Posterior vena cava (tissue), 2 donors: ENCODE measurements at regions not wholly inside any gene's neighbourhood (a gene's known extent, or its start where the extent isn't known, plus 50 kb on each side); places are given as distances from the start of the nearest gene placed in this dataset.

Experiments used
- DNase-seq: peaks from one replicate; pipeline ENCODE4 v3.0.0-alpha.2; 2020; ENCODE audit warnings: low spot score
- intact Hi-C, 2 donors: fragments of 100-400 bp; cut with DNase I; formaldehyde crosslinking; loops; one replicate each; pipeline versions ENCODE4 v1.14.1 to v1.14.2; 2022 to 2023
- donor health status: DM: yes; HTN: yes; CAD: no.
- donor health status: DM: yes; HTN: yes; CAD: no.

- DNase-seq = peak; percentile 40
- intact Hi-C loops = no loop called here
These were observed 101.8 kb upstream of the MYCN start for GRCh38 chr2:15838481-15839090.

- DNase-seq = peak; percentile 12
- intact Hi-C loops = no loop called here
These were observed 100.8 kb upstream of the MYCN start for GRCh38 chr2:15839426-15840124.

- intact Hi-C loops = no loop called here
- peak; percentile 10 for DNase-seq
These were observed 100.2 kb upstream of the MYCN start for GRCh38 chr2:15840148-15840547.

GRCh38 chr2:15840969-15841368 lies 99.4 kb upstream of the MYCN start:
- DNase-seq = peak; percentile 51
- intact Hi-C loops = no loop called here

GRCh38 chr2:15841776-15842560 lies 98.4 kb upstream of the MYCN start:
- intact Hi-C loops = no loop called here
- peak; percentile 72 for DNase-seq

GRCh38 chr2:15842758-15843666 lies 97.3 kb upstream of the MYCN start:
- intact Hi-C loops = no loop called here
- DNase-seq = peak; percentile 65

- DNase-seq = peak; percentile 40
- intact Hi-C loops = no loop called here
These were observed 96.0 kb upstream of the MYCN start for GRCh38 chr2:15844211-15844801.

- intact Hi-C loops = no loop called here
- DNase-seq = no peak
These were observed 95.1 kb upstream of the MYCN start for GRCh38 chr2:15845294-15845693.

GRCh38 chr2:15845737-15846405 lies 94.5 kb upstream of the MYCN start:
- intact Hi-C loops = no loop called here

GRCh38 chr2:15846626-15847025 lies 93.7 kb upstream of the MYCN start:
- DNase-seq = no peak

More at GRCh38 chr2:15845737-15846405, 94.5 kb upstream of the MYCN start:
- DNase-seq = no peak

GRCh38 chr2:15850534-15850933 lies 89.8 kb upstream of the MYCN start:
- DNase-seq = no peak
- intact Hi-C loops = no loop called here

More at GRCh38 chr2:15846626-15847025, 93.7 kb upstream of the MYCN start:
- intact Hi-C loops = no loop called here

GRCh38 chr2:15851076-15851693 lies 89.2 kb upstream of the MYCN start:
- intact Hi-C loops = no loop called here
- no peak for DNase-seq

GRCh38 chr2:15852811-15853210 lies 87.5 kb upstream of the MYCN start:
- DNase-seq = no peak

GRCh38 chr2:15853903-15854302 lies 86.4 kb upstream of the MYCN start:
- no peak for DNase-seq

More at GRCh38 chr2:15852811-15853210, 87.5 kb upstream of the MYCN start:
- intact Hi-C loops = no loop called here

GRCh38 chr2:15855766-15856260 lies 84.5 kb upstream of the MYCN start:
- intact Hi-C loops = no loop called here
- no peak for DNase-seq

More at GRCh38 chr2:15853903-15854302, 86.4 kb upstream of the MYCN start:
- intact Hi-C loops = no loop called here

GRCh38 chr2:15856318-15856717 lies 84.0 kb upstream of the MYCN start:
- intact Hi-C loops = no loop called here
- DNase-seq = no peak

GRCh38 chr2:15858466-15858865 lies 81.9 kb upstream of the MYCN start:
- intact Hi-C loops = no loop called here
- no peak for DNase-seq
